OCI-LY3 (cell line): ENCODE measurements at regions not wholly inside any gene's neighbourhood (a gene's known extent, or its start where the extent isn't known, plus 50 kb on each side); places are given as distances from the start of the nearest gene placed in this dataset.

ENCODE experiments used
- H2AFZ ChIP-seq: fragments of 200-600, 300-600 bp; shearing (Covaris generic); 2 replicates; pipeline ENCODE4 v1.6.0; 2014; ENCODE audit warnings: antibody characterized with exemption, low read depth, low read length
- H3K27ac ChIP-seq: fragments of 200-600, 300-600 bp; sonication (generic); 2 replicates; pipeline ENCODE4 v1.5.1; 2014; ENCODE audit warnings: mild to moderate bottlenecking, low read length, moderate library complexity, mixed read lengths
- H3K27me3 ChIP-seq: fragments of 200-600, 300-600 bp; sonication (generic); 2 replicates; pipeline ENCODE4 v1.6.1; 2014; ENCODE audit warnings: low read depth, low read length, mixed read lengths
- H3K36me3 ChIP-seq: fragments of 200-600, 300-600 bp; sonication (generic); replicated peaks from 2 replicates; pipeline ENCODE3; 2014; ENCODE audit warnings: low read depth, low read length, mixed read lengths
- H3K4me1 ChIP-seq: fragments of 300-600, 200-600 bp; sonication (generic); 2 replicates; pipeline ENCODE4 v1.6.1; 2014; ENCODE audit warnings: low read length, mixed read lengths
- H3K4me2 ChIP-seq: fragments of 200-600, 300-600 bp; sonication (generic); 2 replicates; pipeline ENCODE4 v1.6.1; 2014; ENCODE audit warnings: low read length, mixed read lengths
- H3K4me3 ChIP-seq: fragments of 300-600, 200-600 bp; sonication (generic); 2 replicates; pipeline ENCODE4 v1.5.1; 2014; ENCODE audit warnings: antibody characterized with exemption, mild to moderate bottlenecking, low read length, moderate library complexity
- H3K79me2 ChIP-seq: fragments of 300-600, 200-600 bp; shearing (Covaris generic); 2 replicates; pipeline ENCODE4 v1.6.1; 2014; ENCODE audit warnings: mild to moderate bottlenecking, low read length, mixed read lengths
- H3K9ac ChIP-seq: fragments of 300-600, 200-600 bp; shearing (Covaris generic); 2 replicates; pipeline ENCODE4 v1.6.0; 2014; ENCODE audit warnings: mild to moderate bottlenecking, low read length, moderate library complexity
- H3K9me3 ChIP-seq: fragments of 200-600, 300-600 bp; shearing (Covaris generic); 2 replicates; pipeline ENCODE4 v1.6.1; 2014; ENCODE audit warnings: low read length, mixed read lengths; ENCODE audit not compliant: insufficient read depth
- H4K20me1 ChIP-seq: fragments of 200-600, 300-600 bp; sonication (generic); 2 replicates; pipeline ENCODE4 v1.6.1; 2016; ENCODE audit warnings: low read length, mixed read lengths; ENCODE audit not compliant: insufficient read depth
- CTCF ChIP-seq: fragments of 200-600, 300-600 bp; sonication (generic); IDR thresholded peaks from 2 replicates; pipeline ENCODE4 v1.5.1; 2014; ENCODE audit warnings: antibody characterized with exemption, low read length, low read depth
- EZH2phosphoT487 ChIP-seq: fragments of 200-600 bp; shearing (Covaris generic); IDR thresholded peaks from 2 replicates; pipeline ENCODE4 v1.6.1; 2018; ENCODE audit warnings: antibody characterized with exemption, mixed run types, low read depth

- H3K27ac ChIP-seq = no peak overlapping the region
- no peak overlapping the region for H3K4me2 ChIP-seq
Observed at GRCh38 chr18:8994603-8995002, 107.9 kb upstream of the NDUFV2 start.

GRCh38 chr18:8995096-8995495 lies 107.4 kb upstream of the NDUFV2 start:
- H3K36me3 ChIP-seq = no peaks in the 10 kb centered on the region
- no peaks in the 10 kb centered on the region for H3K27me3 ChIP-seq
- H4K20me1 ChIP-seq = no peaks in the 10 kb centered on the region
- no peaks in the 10 kb centered on the region for H3K9me3 ChIP-seq
- peaks cover 18% of the 10 kb centered on the region for H3K4me1 ChIP-seq
- no peak overlapping the region for H3K4me2 ChIP-seq
- no peak overlapping the region for H3K4me3 ChIP-seq
- no peak overlapping the region for H3K9ac ChIP-seq
- H3K79me2 ChIP-seq = no peaks in the 10 kb centered on the region
- H2AFZ ChIP-seq = no peak overlapping the region
- TF ChIP-seq EZH2phosphoT487 = no peak
- no peak for TF ChIP-seq CTCF
- no peak overlapping the region for H3K27ac ChIP-seq

More at GRCh38 chr18:8994603-8995002, 107.9 kb upstream of the NDUFV2 start:
- Histone ChIP-seq H3K4me3 (no peak overlapping the region), H3K4me1 (peaks cover 23% of the 10 kb centered on the region), H3K36me3 (no peaks in the 10 kb centered on the region), H3K27me3 (no peaks in the 10 kb centered on the region), H4K20me1 (no peaks in the 10 kb centered on the region), H3K9me3 (no peaks in the 10 kb centered on the region), H3K79me2 (no peaks in the 10 kb centered on the region), H3K9ac (no peak overlapping the region), H2AFZ (no peak overlapping the region)
- TF ChIP-seq EZH2phosphoT487 = no peak
- no peak for TF ChIP-seq CTCF

GRCh38 chr18:8996771-8997432 lies 105.6 kb upstream of the NDUFV2 start:
- Histone ChIP-seq H3K27ac (no peak overlapping the region), H3K36me3 (no peaks in the 10 kb centered on the region), H3K9ac (no peak overlapping the region), H3K4me2 (no peak overlapping the region), H3K4me3 (no peak overlapping the region), H3K9me3 (no peaks in the 10 kb centered on the region), H4K20me1 (no peaks in the 10 kb centered on the region), H3K79me2 (no peaks in the 10 kb centered on the region), H3K27me3 (no peaks in the 10 kb centered on the region), H3K4me1 (peaks cover 11% of the 10 kb centered on the region), H2AFZ (no peak overlapping the region)
- no peak for TF ChIP-seq EZH2phosphoT487
- TF ChIP-seq CTCF = no peak

- H3K9ac ChIP-seq = no peak overlapping the region
- no peak overlapping the region for H3K27ac ChIP-seq
- TF ChIP-seq CTCF (no peak), EZH2phosphoT487 (no peak)
- H3K27me3 ChIP-seq = no peaks in the 10 kb centered on the region
- H2AFZ ChIP-seq = no peak overlapping the region
- no peaks in the 10 kb centered on the region for H3K79me2 ChIP-seq
- no peaks in the 10 kb centered on the region for H4K20me1 ChIP-seq
- 0 out of 2 replicates have a peak, but pooled peaks cover under 1% of the 10 kb centered on the region for H3K9me3 ChIP-seq
- peaks cover 9% of the 10 kb centered on the region for H3K4me1 ChIP-seq
- no peak overlapping the region for H3K4me3 ChIP-seq
- no peaks in the 10 kb centered on the region for H3K36me3 ChIP-seq
- no peak overlapping the region for H3K4me2 ChIP-seq
Observed at GRCh38 chr18:8997634-8998033, 104.9 kb upstream of the NDUFV2 start.
